ENCODE measurements at regions not wholly inside any gene's neighbourhood (a gene's known extent, or its start where the extent isn't known, plus 50 kb on each side); places are given as distances from the start of the nearest gene placed in this dataset.
A peak's percentile ranks its signal among the peaks of the same experiment; 100 is the strongest.

- no peak overlapping the region for H3K27ac Mint-ChIP-seq (ENCODE audit: unreplicated experiment)
- Histone ChIP-seq H3K4me1 (ENCODE audit: insufficient read depth, low read length) (no peaks in the 10 kb centered on the region), H3K4me2 (ENCODE audit: low read length) (no peak overlapping the region), H3K9me3 (ENCODE audit: insufficient read depth, low read depth, low read length) (no peaks in the 10 kb centered on the region), H3K36me3 (ENCODE audit: insufficient read depth, low read length) (no peaks in the 10 kb centered on the region), H3K4me3 (ENCODE audit: insufficient read depth, low read depth, low read length) (no peak overlapping the region), H3K27me3 (ENCODE audit: insufficient read depth, low read length) (no peaks in the 10 kb centered on the region), H3K79me2 (ENCODE audit: insufficient read depth, low read length) (no peaks in the 10 kb centered on the region), H3K9ac (ENCODE audit: low read length) (no peak overlapping the region), H2AFZ (ENCODE audit: low read depth, low read length) (no peak overlapping the region), H3K27ac (ENCODE audit: low read depth, low read length) (no peak overlapping the region), H4K20me1 (ENCODE audit: insufficient read depth, low read length) (no peaks in the 10 kb centered on the region)
- no peak for FAIRE-seq
- no peak for DNase-seq (ENCODE audit: low read depth)
- no peaks in the 10 kb centered on the region for H3K27me3 Mint-ChIP-seq (ENCODE audit: low read depth, unreplicated experiment)
- no peaks in the 10 kb centered on the region for H3K36me3 Mint-ChIP-seq (ENCODE audit: low read depth, unreplicated experiment)
- H3K4me1 Mint-ChIP-seq (ENCODE audit: low read depth, unreplicated experiment), result peaks cover 7% of the 10 kb centered on the region
- TF ChIP-seq, protein P1, sequence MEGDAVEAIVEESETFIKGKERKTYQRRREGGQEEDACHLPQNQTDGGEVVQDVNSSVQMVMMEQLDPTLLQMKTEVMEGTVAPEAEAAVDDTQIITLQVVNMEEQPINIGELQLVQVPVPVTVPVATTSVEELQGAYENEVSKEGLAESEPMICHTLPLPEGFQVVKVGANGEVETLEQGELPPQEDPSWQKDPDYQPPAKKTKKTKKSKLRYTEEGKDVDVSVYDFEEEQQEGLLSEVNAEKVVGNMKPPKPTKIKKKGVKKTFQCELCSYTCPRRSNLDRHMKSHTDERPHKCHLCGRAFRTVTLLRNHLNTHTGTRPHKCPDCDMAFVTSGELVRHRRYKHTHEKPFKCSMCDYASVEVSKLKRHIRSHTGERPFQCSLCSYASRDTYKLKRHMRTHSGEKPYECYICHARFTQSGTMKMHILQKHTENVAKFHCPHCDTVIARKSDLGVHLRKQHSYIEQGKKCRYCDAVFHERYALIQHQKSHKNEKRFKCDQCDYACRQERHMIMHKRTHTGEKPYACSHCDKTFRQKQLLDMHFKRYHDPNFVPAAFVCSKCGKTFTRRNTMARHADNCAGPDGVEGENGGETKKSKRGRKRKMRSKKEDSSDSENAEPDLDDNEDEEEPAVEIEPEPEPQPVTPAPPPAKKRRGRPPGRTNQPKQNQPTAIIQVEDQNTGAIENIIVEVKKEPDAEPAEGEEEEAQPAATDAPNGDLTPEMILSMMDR (IDR thresholded peaks at IDR 0.05; ENCODE audit: insufficient read depth, low read depth, low read length), result no peak
- TF ChIP-seq EZH2 (IDR thresholded peaks at IDR 0.05; ENCODE audit: insufficient read depth, low read length), result no peak
- no peak overlapping the region for H3K4me3 Mint-ChIP-seq (ENCODE audit: unreplicated experiment)
- H3K9me3 Mint-ChIP-seq (ENCODE audit: unreplicated experiment), result no peaks in the 10 kb centered on the region
Measured at GRCh38 chr13:62598708-62599107, 1183.1 kb upstream of the PCDH20 start.

DNA sequence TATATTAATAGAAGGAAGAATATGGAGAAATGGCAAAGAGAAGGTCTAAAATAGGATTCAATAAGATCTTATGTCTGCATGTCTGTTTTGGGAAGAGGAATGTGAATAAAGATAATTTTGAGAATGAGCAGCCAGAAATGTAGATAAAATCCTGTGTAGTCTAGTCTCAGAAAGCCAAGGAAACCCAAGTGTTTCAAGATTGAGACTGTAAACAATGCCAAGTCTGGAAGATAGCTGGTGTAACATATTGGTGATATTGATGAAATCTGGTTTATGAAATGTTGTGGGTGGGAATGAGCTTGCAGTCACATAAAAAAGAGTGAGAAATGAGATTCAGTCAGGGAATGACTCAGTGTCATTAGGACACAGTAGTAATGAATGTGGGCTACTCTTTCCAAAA lies 1180.3 kb upstream of the PCDH20 start:
- Histone ChIP-seq H3K36me3 (ENCODE audit: insufficient read depth, low read length) (no peaks in the 10 kb centered on the region), H3K27me3 (ENCODE audit: insufficient read depth, low read length) (no peaks in the 10 kb centered on the region), H3K79me2 (ENCODE audit: insufficient read depth, low read length) (no peaks in the 10 kb centered on the region), H3K4me2 (ENCODE audit: low read length) (no peak overlapping the region), H3K4me1 (ENCODE audit: insufficient read depth, low read length) (no peaks in the 10 kb centered on the region), H4K20me1 (ENCODE audit: insufficient read depth, low read length) (no peaks in the 10 kb centered on the region), H2AFZ (ENCODE audit: low read depth, low read length) (no peak overlapping the region), H3K9me3 (ENCODE audit: insufficient read depth, low read depth, low read length) (no peaks in the 10 kb centered on the region), H3K9ac (ENCODE audit: low read length) (no peak overlapping the region), H3K4me3 (ENCODE audit: insufficient read depth, low read depth, low read length) (no peak overlapping the region), H3K27ac (ENCODE audit: low read depth, low read length) (no peak overlapping the region)
- H3K36me3 Mint-ChIP-seq (ENCODE audit: low read depth, unreplicated experiment), result no peaks in the 10 kb centered on the region
- TF ChIP-seq, protein P1 (IDR thresholded peaks at IDR 0.05; ENCODE audit: insufficient read depth, low read depth, low read length), result no peak
- TF ChIP-seq EZH2 (IDR thresholded peaks at IDR 0.05; ENCODE audit: insufficient read depth, low read length), result no peak
- no peak overlapping the region for H3K27ac Mint-ChIP-seq (ENCODE audit: unreplicated experiment)
- peaks cover 7% of the 10 kb centered on the region for H3K4me1 Mint-ChIP-seq (ENCODE audit: low read depth, unreplicated experiment)
- FAIRE-seq (no peak), DNase-seq (ENCODE audit: low read depth) (peak; percentile 0)
- no peaks in the 10 kb centered on the region for H3K9me3 Mint-ChIP-seq (ENCODE audit: unreplicated experiment)
- no peaks in the 10 kb centered on the region for H3K27me3 Mint-ChIP-seq (ENCODE audit: low read depth, unreplicated experiment)
- no peak overlapping the region for H3K4me3 Mint-ChIP-seq (ENCODE audit: unreplicated experiment)

GRCh38 chr13:62593804-62594203 lies 1178.2 kb upstream of the PCDH20 start:
- H3K27me3 ChIP-seq (ENCODE audit: insufficient read depth, low read length), result no peaks in the 10 kb centered on the region
- no peaks in the 10 kb centered on the region for H3K4me1 ChIP-seq (ENCODE audit: insufficient read depth, low read length)
- Mint-ChIP-seq H3K36me3 (ENCODE audit: low read depth, unreplicated experiment) (no peaks in the 10 kb centered on the region), H3K4me1 (ENCODE audit: low read depth, unreplicated experiment) (peaks cover 7% of the 10 kb centered on the region), H3K9me3 (ENCODE audit: unreplicated experiment) (no peaks in the 10 kb centered on the region), H3K4me3 (ENCODE audit: unreplicated experiment) (no peak overlapping the region), H3K27ac (ENCODE audit: unreplicated experiment) (no peak overlapping the region), H3K27me3 (ENCODE audit: low read depth, unreplicated experiment) (no peaks in the 10 kb centered on the region)
- H2AFZ ChIP-seq (ENCODE audit: low read depth, low read length), result no peak overlapping the region
- DNase-seq (ENCODE audit: low read depth) (no peak), FAIRE-seq (no peak)
- no peaks in the 10 kb centered on the region for H3K9me3 ChIP-seq (ENCODE audit: insufficient read depth, low read depth, low read length)
- H3K4me2 ChIP-seq (ENCODE audit: low read length), result no peak overlapping the region
- TF ChIP-seq EZH2 (IDR thresholded peaks at IDR 0.05; ENCODE audit: insufficient read depth, low read length), result no peak
- H3K4me3 ChIP-seq (ENCODE audit: insufficient read depth, low read depth, low read length), result no peak overlapping the region
- no peak overlapping the region for H3K9ac ChIP-seq (ENCODE audit: low read length)
- no peaks in the 10 kb centered on the region for H3K79me2 ChIP-seq (ENCODE audit: insufficient read depth, low read length)
- H3K36me3 ChIP-seq (ENCODE audit: insufficient read depth, low read length), result no peaks in the 10 kb centered on the region
- H3K27ac ChIP-seq (ENCODE audit: low read depth, low read length), result no peak overlapping the region
- no peaks in the 10 kb centered on the region for H4K20me1 ChIP-seq (ENCODE audit: insufficient read depth, low read length)

Measured in astrocyte (in vitro differentiated cells and primary cell).